Lower lobe of right lung (tissue), 2 donors: ENCODE measurements at regions not wholly inside any gene's neighbourhood (a gene's known extent, or its start where the extent isn't known, plus 50 kb on each side); places are given as distances from the start of the nearest gene placed in this dataset.

Source experiments
- ATAC-seq, 2 donors: fragments of 200-7000 bp; cut with Tn5 transposase; one replicate each; pipeline ENCODE4 v1.9.1; 2020 to 2022; ENCODE audit warnings: mild to moderate bottlenecking in 2 of 2, moderate library complexity in 2 of 2
- DNase-seq: peaks from one replicate; pipeline ENCODE4 v3.0.0-alpha.2; 2020
- H3K27ac ChIP-seq: fragments of 200-600 bp; one replicate; pipeline ENCODE4 v1.8.0; 2022
- H3K27me3 ChIP-seq: fragments of 200-600 bp; one replicate; pipeline ENCODE4 v1.8.0; 2022; ENCODE audit warnings: low read depth
- H3K36me3 ChIP-seq: fragments of 200-600 bp; one replicate; pipeline ENCODE4 v1.8.0; 2022; ENCODE audit warnings: mild to moderate bottlenecking
- H3K4me1 ChIP-seq: fragments of 200-600 bp; one replicate; pipeline ENCODE4 v1.8.0; 2022
- H3K4me3 ChIP-seq: fragments of 200-600 bp; one replicate; pipeline ENCODE4 v1.8.0; 2022; ENCODE audit warnings: mild to moderate bottlenecking
- H3K9me3 ChIP-seq: fragments of 200-600 bp; one replicate; pipeline ENCODE4 v1.8.0; 2022
- CTCF ChIP-seq: fragments of 200-600 bp; IDR thresholded peaks from one replicate; pipeline ENCODE4 v1.8.0; 2022; ENCODE audit warnings: antibody characterized with exemption, mild to moderate bottlenecking
- intact Hi-C: fragments of 100-400 bp; cut with DNase I; formaldehyde crosslinking; loops from one replicate; pipeline ENCODE4 v1.11.0; 2022
- donor health status: DM: no; HTN: yes; CAD: no; lungs with severe emphysema.

- no peak overlapping the region for H3K27ac ChIP-seq
- no peaks in the 10 kb centered on the region for H3K36me3 ChIP-seq
- H3K9me3 ChIP-seq = no peaks in the 10 kb centered on the region
- H3K4me1 ChIP-seq = no peaks in the 10 kb centered on the region
- ATAC-seq (no peak), DNase-seq (no peak)
- TF ChIP-seq CTCF = no peak
- H3K4me3 ChIP-seq = no peak overlapping the region
- intact Hi-C loops = no loop called here
- no peaks in the 10 kb centered on the region for H3K27me3 ChIP-seq
Observed at GRCh38 chr3:25153561-25153960, 274.5 kb upstream of the RARB start.

GRCh38 chr3:25155652-25156471 is 272.2 kb upstream of the RARB start:
- DNase-seq (no peak), ATAC-seq (no peak)
- no peaks in the 10 kb centered on the region for H3K27me3 ChIP-seq
- no peak overlapping the region for H3K27ac ChIP-seq
- H3K9me3 ChIP-seq = no peaks in the 10 kb centered on the region
- no peak for TF ChIP-seq CTCF
- no peak overlapping the region for H3K4me3 ChIP-seq
- no peaks in the 10 kb centered on the region for H3K4me1 ChIP-seq
- H3K36me3 ChIP-seq = no peaks in the 10 kb centered on the region
- intact Hi-C loops = no loop called here

GRCh38 chr3:25156626-25157025 is 271.4 kb upstream of the RARB start:
- ATAC-seq = peak; percentile 64 to 68
- intact Hi-C loops = no loop called here

GRCh38 chr3:25165306-25165705 is 262.8 kb upstream of the RARB start:
- Histone ChIP-seq H3K27ac (no peak overlapping the region), H3K36me3 (no peaks in the 10 kb centered on the region), H3K27me3 (no peaks in the 10 kb centered on the region), H3K4me1 (no peaks in the 10 kb centered on the region), H3K4me3 (no peak overlapping the region), H3K9me3 (peaks cover 10% of the 10 kb centered on the region)
- DNase-seq = no peak
- intact Hi-C loops = no loop called here
- ATAC-seq = no peak
- TF ChIP-seq CTCF = no peak

More at GRCh38 chr3:25156626-25157025, 271.4 kb upstream of the RARB start:
- no peaks in the 10 kb centered on the region for H3K9me3 ChIP-seq
- H3K4me1 ChIP-seq = no peaks in the 10 kb centered on the region
- DNase-seq = no peak
- no peaks in the 10 kb centered on the region for H3K27me3 ChIP-seq
- TF ChIP-seq CTCF = no peak
- no peak overlapping the region for H3K4me3 ChIP-seq
- H3K27ac ChIP-seq = no peak overlapping the region
- no peaks in the 10 kb centered on the region for H3K36me3 ChIP-seq

- Histone ChIP-seq H3K36me3 (no peaks in the 10 kb centered on the region), H3K4me3 (no peak overlapping the region), H3K27me3 (no peaks in the 10 kb centered on the region), H3K4me1 (no peaks in the 10 kb centered on the region), H3K9me3 (peaks cover 10% of the 10 kb centered on the region), H3K27ac (no peak overlapping the region)
- TF ChIP-seq CTCF = no peak
- intact Hi-C loops = no loop called here
- DNase-seq (no peak), ATAC-seq (no peak)
Observed at GRCh38 chr3:25166016-25166415, 262.0 kb upstream of the RARB start.
